SU-DHL-6 (cell line): ENCODE measurements at regions not wholly inside any gene's neighbourhood (a gene's known extent, or its start where the extent isn't known, plus 50 kb on each side); places are given as distances from the start of the nearest gene placed in this dataset.

Source experiments
- H2AFZ ChIP-seq: fragments of 200-600 bp; sonication (generic); 2 replicates; pipeline ENCODE4 v1.6.1; 2014; ENCODE audit warnings: low read depth, mild to moderate bottlenecking, moderate library complexity, mixed read lengths, antibody characterized with exemption, low read length; ENCODE audit not compliant: severe bottlenecking
- H3F3A ChIP-seq: fragments of 200-600 bp; shearing (Covaris generic); 2 replicates; pipeline ENCODE4 v1.6.0; 2016; ENCODE audit warnings: antibody characterized with exemption, mild to moderate bottlenecking; ENCODE audit not compliant: insufficient read depth
- H3K27ac ChIP-seq: fragments of 200-600 bp; sonication (generic); 2 replicates; pipeline ENCODE4 v1.5.1; 2016; ENCODE audit warnings: low read depth, mild to moderate bottlenecking, low read length, moderate library complexity, mixed read lengths
- H3K27me3 ChIP-seq: fragments of 200-600 bp; sonication (generic), shearing (Covaris generic); 2 replicates; pipeline ENCODE4 v1.6.0; 2014; ENCODE audit warnings: mild to moderate bottlenecking, low read length
- H3K36me3 ChIP-seq: fragments of 200-600 bp; sonication (generic); 2 replicates; pipeline ENCODE4 v1.6.1; 2014; ENCODE audit warnings: mild to moderate bottlenecking, low read length, mixed read lengths
- H3K4me2 ChIP-seq: fragments of 300-600, 200-600 bp; shearing (Covaris generic), sonication (generic); 2 replicates; pipeline ENCODE4 v1.6.0; 2014; ENCODE audit warnings: low read length, low read depth, mild to moderate bottlenecking; ENCODE audit not compliant: poor library complexity, severe bottlenecking
- H3K4me3 ChIP-seq: fragments of 200-600 bp; sonication (generic); 2 replicates; pipeline ENCODE4 v1.5.1; 2014; ENCODE audit warnings: antibody characterized with exemption, low read length, mild to moderate bottlenecking, mixed read lengths; ENCODE audit not compliant: insufficient read depth, poor library complexity, severe bottlenecking
- H3K79me2 ChIP-seq: fragments of 200-600 bp; sonication (generic); 2 replicates; pipeline ENCODE4 v1.6.1; 2014; ENCODE audit warnings: mild to moderate bottlenecking, low read length, moderate library complexity; ENCODE audit not compliant: insufficient read depth
- H3K9ac ChIP-seq: fragments of 200-600 bp; sonication (generic); 2 replicates; pipeline ENCODE4 v1.7.0; 2014; ENCODE audit warnings: mild to moderate bottlenecking, low read length
- H3K9me2 ChIP-seq: fragments of 200-600 bp; sonication (generic); replicated peaks from 2 replicates; pipeline ENCODE4 v1.6.1; 2014; ENCODE audit warnings: low read length; ENCODE audit not compliant: insufficient read depth
- H3K9me3 ChIP-seq: fragments of 200-600 bp; sonication (generic); 2 replicates; pipeline ENCODE4 v1.6.1; 2014; ENCODE audit warnings: low read length, mixed read lengths; ENCODE audit not compliant: insufficient read depth
- H4K20me1 ChIP-seq: fragments of 200-600 bp; sonication (generic); 2 replicates; pipeline ENCODE4 v1.6.1; 2014; ENCODE audit warnings: low read depth, mild to moderate bottlenecking, antibody characterized with exemption, low read length, moderate library complexity, mixed read lengths
- CTCF ChIP-seq: fragments of 200-600 bp; sonication (generic); IDR thresholded peaks from one replicate; pipeline ENCODE4 v1.5.1; 2017; ENCODE audit warnings: antibody characterized with exemption, mild to moderate bottlenecking, low read length, moderate library complexity; ENCODE audit not compliant: insufficient read depth, poor library complexity, severe bottlenecking
- EZH2phosphoT487 ChIP-seq: fragments of 200-600 bp; sonication (generic), shearing (Covaris generic); conservative IDR thresholded peaks from 2 replicates; pipeline ENCODE4 v1.6.1; 2018; ENCODE audit warnings: mild to moderate bottlenecking, antibody characterized with exemption, low read length, moderate library complexity, mixed read lengths

DNA sequence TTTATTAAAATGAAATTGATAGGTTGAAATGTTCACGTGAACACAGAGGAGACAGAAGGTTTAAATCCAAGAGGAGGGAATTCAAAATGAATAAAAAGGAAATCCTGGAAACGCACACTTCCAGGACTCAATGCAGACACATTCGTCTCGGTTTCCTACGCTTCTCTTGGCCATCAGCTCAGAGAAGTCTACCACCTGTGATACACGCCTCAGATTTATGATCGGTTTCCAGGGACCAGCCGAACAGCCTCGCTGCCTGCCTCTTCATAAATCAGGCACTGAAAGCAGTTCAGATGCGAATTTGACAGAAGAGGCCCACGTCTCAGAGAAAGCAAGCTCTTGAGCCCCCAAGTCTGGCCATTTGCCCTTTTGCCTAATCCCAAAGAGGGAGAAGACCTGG, 125.5 kb upstream of the IRX3 start:
- Histone ChIP-seq H3K9me2 (no peaks in the 10 kb centered on the region), H3K27me3 (no peaks in the 10 kb centered on the region), H3K36me3 (no peaks in the 10 kb centered on the region), H2AFZ (no peak overlapping the region), H4K20me1 (no peaks in the 10 kb centered on the region), H3K9me3 (no peaks in the 10 kb centered on the region), H3K4me2 (no peak overlapping the region), H3K27ac (no peak overlapping the region), H3F3A (no peaks in the 10 kb centered on the region), H3K4me3 (no peak overlapping the region), H3K9ac (no peak overlapping the region), H3K79me2 (no peaks in the 10 kb centered on the region)
- TF ChIP-seq EZH2phosphoT487 (no peak), CTCF (no peak)

DNA sequence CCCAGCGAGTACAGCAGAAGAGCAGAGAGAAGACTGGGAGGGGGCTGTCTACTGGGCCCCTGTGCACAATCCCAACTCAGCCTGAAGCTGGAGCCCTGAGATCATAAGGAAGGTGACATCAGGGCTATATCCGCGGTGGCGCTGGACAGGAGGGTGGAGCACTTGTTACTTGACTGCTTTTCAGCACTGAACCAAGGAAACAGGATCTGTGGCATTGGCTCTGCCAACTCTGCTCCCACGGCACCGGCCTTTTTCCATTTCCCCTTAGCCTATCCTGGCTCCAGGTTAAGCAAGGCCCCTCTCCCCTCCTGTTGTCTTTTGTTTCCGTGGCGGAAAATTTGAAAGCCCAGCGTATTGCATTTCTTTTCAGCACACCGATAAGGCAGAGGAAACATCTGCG, 125.0 kb upstream of the IRX3 start:
- H3K9ac ChIP-seq = no peak overlapping the region

GRCh38 chr16:54409982-54410381, 123.4 kb upstream of the IRX3 start:
- Histone ChIP-seq H3K27ac (no peak overlapping the region), H3K27me3 (no peaks in the 10 kb centered on the region), H3K4me2 (no peak overlapping the region), H3K9me2 (no peaks in the 10 kb centered on the region), H3K4me3 (no peak overlapping the region), H3K79me2 (no peaks in the 10 kb centered on the region), H3K9me3 (no peaks in the 10 kb centered on the region), H3F3A (no peaks in the 10 kb centered on the region), H2AFZ (no peak overlapping the region), H4K20me1 (no peaks in the 10 kb centered on the region), H3K9ac (no peak overlapping the region), H3K36me3 (no peaks in the 10 kb centered on the region)
- TF ChIP-seq EZH2phosphoT487 = no peak

More for the DNA sequence above, 125.0 kb upstream of the IRX3 start:
- Histone ChIP-seq H3K9me3 (no peaks in the 10 kb centered on the region), H2AFZ (no peak overlapping the region), H4K20me1 (no peaks in the 10 kb centered on the region), H3K4me2 (no peak overlapping the region), H3K36me3 (no peaks in the 10 kb centered on the region), H3K27ac (no peak overlapping the region), H3K27me3 (no peaks in the 10 kb centered on the region), H3K9me2 (no peaks in the 10 kb centered on the region), H3K4me3 (no peak overlapping the region), H3K79me2 (no peaks in the 10 kb centered on the region), H3F3A (no peaks in the 10 kb centered on the region)
- TF ChIP-seq EZH2phosphoT487 (no peak), CTCF (no peak)

GRCh38 chr16:54407596-54407995, 121.0 kb upstream of the IRX3 start:
- Histone ChIP-seq H3K9me2 (no peaks in the 10 kb centered on the region), H3K9me3 (no peaks in the 10 kb centered on the region), H3K9ac (no peak overlapping the region), H3K79me2 (no peaks in the 10 kb centered on the region), H3K36me3 (no peaks in the 10 kb centered on the region), H3K4me2 (no peak overlapping the region), H3F3A (no peaks in the 10 kb centered on the region), H3K27ac (no peak overlapping the region), H3K4me3 (no peak overlapping the region), H3K27me3 (no peaks in the 10 kb centered on the region), H4K20me1 (no peaks in the 10 kb centered on the region), H2AFZ (no peak overlapping the region)
- TF ChIP-seq CTCF = no peak
- TF ChIP-seq EZH2phosphoT487 = no peak
